Activated B cell treated with CpG ODN at 0.5 μM for 24 hours (primary cell): ENCODE measurements at regions not wholly inside any gene's neighbourhood (a gene's known extent, or its start where the extent isn't known, plus 50 kb on each side); places are given as distances from the start of the nearest gene placed in this dataset.

Experiments used
- ATAC-seq: fragments of 200-7000 bp; cut with Tn5 transposase; one replicate; pipeline ENCODE4 v1.10.0; 2021; ENCODE audit warnings: low read depth, mild to moderate bottlenecking, moderate library complexity
- CTCF ChIA-PET: fragments of 350-600 bp; sonication (Branson Sonifier 250); formaldehyde crosslinking; loops from one replicate; lab custom pipeline; 2021; ENCODE audit warnings: antibody characterized with exemption; lab: Charles Lee
- POLR2A ChIA-PET: fragments of 350-600 bp; sonication (Branson Sonifier 250); formaldehyde crosslinking; loops from one replicate; lab custom pipeline; 2021; ENCODE audit warnings: antibody characterized with exemption; lab: Charles Lee
- DNase-seq: peaks from one replicate; pipeline ENCODE4 v3.0.0; 2022
- H3K27ac Mint-ChIP-seq: one replicate; pipeline ENCODE4 v1.8.0; 2020; ENCODE audit warnings: mixed read lengths
- H3K27me3 Mint-ChIP-seq: one replicate; pipeline ENCODE4 v1.8.0; 2021; ENCODE audit warnings: mixed read lengths
- H3K36me3 Mint-ChIP-seq: one replicate; pipeline ENCODE4 v1.8.0; 2021; ENCODE audit warnings: low read depth, mixed read lengths
- H3K4me1 Mint-ChIP-seq: one replicate; pipeline ENCODE4 v1.8.0; 2021; ENCODE audit warnings: mixed read lengths
- H3K4me3 Mint-ChIP-seq: one replicate; pipeline ENCODE4 v1.8.0; 2020; ENCODE audit warnings: mild to moderate bottlenecking, mixed read lengths
- H3K9me3 Mint-ChIP-seq: one replicate; pipeline ENCODE4 v1.8.0; 2020; ENCODE audit warnings: mixed read lengths
- intact Hi-C: fragments of 100-400 bp; cut with micrococcal nuclease; formaldehyde crosslinking; loops from one replicate; pipeline ENCODE4 v1.15.1; 2024
- TF ChIP-seq, protein P1 (sequence below): fragments of 200-600 bp; IDR thresholded peaks from one replicate; pipeline ENCODE4 v1.8.0; 2022; ENCODE audit warnings: antibody characterized with exemption, mild to moderate bottlenecking

DNA sequence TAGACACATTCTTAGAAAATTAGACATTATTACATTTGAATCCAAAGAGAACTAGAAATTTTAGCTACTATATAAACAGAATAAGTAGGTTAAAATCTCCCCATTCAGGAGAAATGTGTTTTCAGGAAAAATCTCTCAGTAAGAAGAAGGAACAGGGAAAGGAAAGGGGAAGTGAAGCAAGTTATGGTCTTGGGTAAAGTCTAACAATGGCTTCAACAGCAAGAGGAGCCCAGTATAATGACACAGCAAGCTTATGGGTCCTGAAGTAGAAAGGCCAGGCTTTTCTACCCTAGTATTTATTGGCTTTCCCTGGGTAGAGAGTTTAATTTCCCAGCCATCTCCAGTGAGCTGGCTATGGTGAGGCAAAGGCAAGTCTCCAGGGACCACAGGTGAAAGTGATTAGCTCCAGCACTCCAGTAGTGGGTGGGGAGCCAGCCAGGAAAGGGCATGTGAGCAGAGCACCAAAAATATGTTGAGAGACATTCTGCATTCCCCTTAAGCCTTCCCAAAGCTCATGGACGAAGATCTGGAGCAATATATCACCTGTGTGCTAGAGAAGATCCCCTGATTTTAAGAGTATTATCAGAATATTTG, 981.7 kb downstream of the NR2F1-AS1 start:
- no peak overlapping the region for H3K27ac Mint-ChIP-seq
- H3K36me3 Mint-ChIP-seq, result no peaks in the 10 kb centered on the region
- DNase-seq, result no peak
- ChIA-PET CTCF (no interaction called here), POLR2A (no interaction called here)
- no peak for ATAC-seq
- intact Hi-C loops, result no loop called here
- TF ChIP-seq, protein P1, sequence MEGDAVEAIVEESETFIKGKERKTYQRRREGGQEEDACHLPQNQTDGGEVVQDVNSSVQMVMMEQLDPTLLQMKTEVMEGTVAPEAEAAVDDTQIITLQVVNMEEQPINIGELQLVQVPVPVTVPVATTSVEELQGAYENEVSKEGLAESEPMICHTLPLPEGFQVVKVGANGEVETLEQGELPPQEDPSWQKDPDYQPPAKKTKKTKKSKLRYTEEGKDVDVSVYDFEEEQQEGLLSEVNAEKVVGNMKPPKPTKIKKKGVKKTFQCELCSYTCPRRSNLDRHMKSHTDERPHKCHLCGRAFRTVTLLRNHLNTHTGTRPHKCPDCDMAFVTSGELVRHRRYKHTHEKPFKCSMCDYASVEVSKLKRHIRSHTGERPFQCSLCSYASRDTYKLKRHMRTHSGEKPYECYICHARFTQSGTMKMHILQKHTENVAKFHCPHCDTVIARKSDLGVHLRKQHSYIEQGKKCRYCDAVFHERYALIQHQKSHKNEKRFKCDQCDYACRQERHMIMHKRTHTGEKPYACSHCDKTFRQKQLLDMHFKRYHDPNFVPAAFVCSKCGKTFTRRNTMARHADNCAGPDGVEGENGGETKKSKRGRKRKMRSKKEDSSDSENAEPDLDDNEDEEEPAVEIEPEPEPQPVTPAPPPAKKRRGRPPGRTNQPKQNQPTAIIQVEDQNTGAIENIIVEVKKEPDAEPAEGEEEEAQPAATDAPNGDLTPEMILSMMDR, result no peak
- H3K9me3 Mint-ChIP-seq, result peaks cover 5% of the 10 kb centered on the region
- H3K4me3 Mint-ChIP-seq, result no peak overlapping the region
- H3K27me3 Mint-ChIP-seq, result no peaks in the 10 kb centered on the region
- no peaks in the 10 kb centered on the region for H3K4me1 Mint-ChIP-seq

DNA sequence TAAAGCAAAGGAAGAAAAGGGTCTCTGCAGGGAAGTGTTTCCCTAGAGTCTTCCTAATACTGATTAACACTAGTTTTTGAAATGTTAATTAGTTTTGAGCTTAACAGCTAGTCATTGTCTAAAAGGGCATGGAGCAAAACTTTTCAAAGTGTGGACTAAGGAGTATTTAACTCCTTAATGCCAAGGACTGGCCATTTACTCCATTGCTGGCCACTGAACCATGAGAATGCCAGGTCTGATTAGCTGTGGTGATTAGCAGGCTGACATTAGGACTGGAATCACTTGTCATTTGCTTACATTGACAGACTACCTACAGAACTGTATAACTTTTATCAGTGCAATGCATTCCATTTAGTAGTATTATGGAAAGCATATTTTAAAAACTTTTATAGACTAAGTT, 987.0 kb downstream of the NR2F1-AS1 start:
- CTCF ChIA-PET, result no interaction called here

DNA sequence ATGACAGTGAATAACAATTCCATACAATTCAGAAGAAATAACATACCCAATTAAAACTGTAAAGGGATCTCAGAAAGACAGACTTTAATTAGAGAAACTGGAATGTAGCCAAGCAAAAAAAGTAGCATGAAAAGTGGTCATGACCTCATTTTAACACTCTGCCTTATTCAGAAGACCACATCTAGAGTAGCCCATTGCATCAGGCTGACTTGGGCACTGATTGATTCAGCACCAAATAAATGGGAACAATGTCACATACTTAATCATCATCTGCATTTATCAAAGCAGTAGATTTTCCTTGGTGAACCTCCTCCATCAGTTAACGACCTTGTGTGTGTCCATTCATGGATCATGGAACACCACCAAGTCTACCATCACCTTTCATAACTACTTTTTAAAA, 992.1 kb downstream of the NR2F1-AS1 start:
- ATAC-seq (no peak), DNase-seq (no peak)
- intact Hi-C loops, result no loop called here
- Mint-ChIP-seq H3K27me3 (no peaks in the 10 kb centered on the region), H3K27ac (no peak overlapping the region), H3K36me3 (no peaks in the 10 kb centered on the region), H3K9me3 (no peaks in the 10 kb centered on the region), H3K4me3 (no peak overlapping the region), H3K4me1 (no peaks in the 10 kb centered on the region)
- CTCF ChIA-PET, result no interaction called here
- POLR2A ChIA-PET, result no interaction called here
- TF ChIP-seq, protein P1, result no peak

More for the DNA sequence above, 987.0 kb downstream of the NR2F1-AS1 start:
- DNase-seq, result no peak
- no peaks in the 10 kb centered on the region for H3K4me1 Mint-ChIP-seq
- no peaks in the 10 kb centered on the region for H3K9me3 Mint-ChIP-seq
- TF ChIP-seq, protein P1, result no peak
- no peaks in the 10 kb centered on the region for H3K36me3 Mint-ChIP-seq
- intact Hi-C loops, result no loop called here
- H3K4me3 Mint-ChIP-seq, result no peak overlapping the region
- no peaks in the 10 kb centered on the region for H3K27me3 Mint-ChIP-seq
- ATAC-seq, result no peak
- POLR2A ChIA-PET, result no interaction called here
- no peak overlapping the region for H3K27ac Mint-ChIP-seq

DNA sequence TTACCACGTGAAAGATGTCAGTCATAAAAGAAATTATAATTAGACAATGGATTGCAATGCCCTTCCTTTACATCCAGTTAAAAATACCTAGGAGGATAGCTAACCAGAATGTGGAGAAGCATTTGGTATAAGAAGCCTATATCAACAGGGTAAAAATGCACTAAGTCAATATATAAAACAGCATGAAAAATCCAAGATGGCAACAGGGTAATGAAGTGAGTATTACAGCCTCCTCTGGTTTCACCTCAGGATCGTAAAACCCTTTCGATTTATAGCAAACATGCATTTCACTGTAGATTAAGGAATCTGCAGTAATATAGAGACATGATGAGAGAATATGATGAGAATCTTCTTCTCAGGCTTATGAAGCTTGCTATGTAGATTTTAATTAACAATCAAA, 999.3 kb downstream of the NR2F1-AS1 start:
- no peaks in the 10 kb centered on the region for H3K27me3 Mint-ChIP-seq
- no peak overlapping the region for H3K27ac Mint-ChIP-seq
- intact Hi-C loops, result no loop called here

DNA sequence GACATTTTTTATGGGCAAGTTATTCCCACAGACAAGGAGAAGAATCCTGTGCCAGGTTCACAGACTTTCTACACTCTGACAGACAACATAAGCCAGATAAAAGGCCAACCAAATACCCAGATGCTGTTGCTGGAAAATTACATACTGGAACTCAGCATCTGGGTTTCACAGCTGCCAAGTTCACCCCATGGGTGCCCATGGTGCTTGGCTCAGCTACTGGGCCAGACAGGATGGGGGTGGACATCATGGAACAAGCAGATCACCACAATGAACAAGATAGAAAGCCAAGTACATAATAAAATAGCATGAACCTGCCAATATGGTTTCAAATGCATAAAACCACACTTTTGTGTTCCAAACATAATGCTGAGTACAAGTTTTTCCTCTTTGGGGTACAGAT, 999.8 kb downstream of the NR2F1-AS1 start:
- no peak for DNase-seq
- Mint-ChIP-seq H3K27me3 (no peaks in the 10 kb centered on the region), H3K36me3 (no peaks in the 10 kb centered on the region), H3K27ac (no peak overlapping the region), H3K4me3 (no peak overlapping the region), H3K9me3 (no peaks in the 10 kb centered on the region), H3K4me1 (no peaks in the 10 kb centered on the region)
- ChIA-PET POLR2A (no interaction called here), CTCF (no interaction called here)
- intact Hi-C loops, result no loop called here
- ATAC-seq, result no peak
- TF ChIP-seq, protein P1, result no peak

More for the DNA sequence above, 999.3 kb downstream of the NR2F1-AS1 start:
- no peaks in the 10 kb centered on the region for H3K4me1 Mint-ChIP-seq
- no peaks in the 10 kb centered on the region for H3K9me3 Mint-ChIP-seq
- ChIA-PET POLR2A (no interaction called here), CTCF (no interaction called here)
- H3K36me3 Mint-ChIP-seq, result no peaks in the 10 kb centered on the region
- TF ChIP-seq, protein P1, result no peak
- no peak for DNase-seq
- ATAC-seq, result no peak
- no peak overlapping the region for H3K4me3 Mint-ChIP-seq
